ENCODE measurements at regions not wholly inside any gene's neighbourhood (a gene's known extent, or its start where the extent isn't known, plus 50 kb on each side); places are given as distances from the start of the nearest gene placed in this dataset.

DNA sequence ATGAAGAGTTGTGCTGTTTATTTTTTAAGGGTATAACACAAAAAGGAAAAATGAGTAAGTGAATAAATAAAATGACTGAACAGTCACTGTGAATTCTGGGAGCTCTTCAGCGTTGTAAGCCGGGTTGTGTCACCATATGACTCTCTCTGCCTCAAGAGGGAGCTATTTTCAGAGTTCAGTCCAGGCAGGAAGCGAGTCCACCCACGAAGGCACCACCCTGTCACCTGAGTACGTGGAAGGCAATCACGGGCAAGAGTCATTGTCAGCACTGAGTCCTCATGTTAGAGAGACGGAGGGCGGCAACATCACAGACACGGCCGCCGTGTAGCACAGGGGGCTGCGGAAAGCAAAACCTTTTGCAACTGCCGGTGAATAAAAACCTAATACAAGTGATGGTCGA is 227.6 kb downstream of the UTP18 start:
- peak; percentile 39 for DNase-seq (ENCODE audit: low spot score)

DNA sequence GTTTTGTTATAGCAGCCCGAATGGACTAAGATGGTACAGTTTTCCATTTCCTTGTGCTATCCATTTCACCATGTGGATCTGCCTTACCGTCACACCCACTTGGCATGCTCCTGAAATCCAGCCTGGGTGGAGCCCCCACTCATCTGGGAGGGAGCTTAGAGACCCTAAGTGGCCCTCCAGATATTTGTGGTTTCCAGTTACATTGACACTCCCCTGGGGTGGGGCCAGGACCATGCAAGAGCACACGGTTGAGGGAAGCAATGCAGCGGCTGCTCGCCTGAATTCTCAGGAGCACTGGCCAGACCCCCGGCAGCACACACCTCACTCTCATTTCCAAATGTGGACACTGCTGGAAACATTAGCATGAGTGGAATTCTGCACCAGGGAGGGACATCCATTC is 231.1 kb downstream of the UTP18 start:
- no peak for DNase-seq (ENCODE audit: low spot score)

- no peak for DNase-seq (ENCODE audit: low spot score)
These were observed 232.9 kb downstream of the UTP18 start for GRCh38 chr17:51493206-51493605.

GRCh38 chr17:51496378-51496777 is 236.0 kb downstream of the UTP18 start:
- no peak for DNase-seq (ENCODE audit: low spot score)

DNA sequence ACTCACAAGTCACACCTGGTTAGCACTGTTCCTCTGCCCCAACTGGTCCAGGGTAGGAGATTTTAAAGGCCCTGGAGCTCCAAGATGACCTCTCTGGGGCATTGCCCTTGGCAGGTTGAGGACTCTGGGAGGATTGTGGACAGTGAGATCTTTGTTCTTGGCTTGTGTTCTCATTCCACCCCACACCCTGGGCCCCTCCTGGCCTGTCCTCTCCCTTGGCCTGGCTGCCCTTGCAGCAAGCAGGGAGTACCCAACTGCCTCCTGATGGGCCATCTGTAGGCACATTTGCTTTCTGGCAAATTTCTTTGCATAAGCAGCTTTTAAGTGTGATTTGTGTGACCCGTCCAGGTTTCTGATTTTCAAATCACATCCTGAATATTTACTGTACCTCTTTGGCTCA is 239.6 kb downstream of the UTP18 start:
- DNase-seq (ENCODE audit: low spot score) = no peak

DNA sequence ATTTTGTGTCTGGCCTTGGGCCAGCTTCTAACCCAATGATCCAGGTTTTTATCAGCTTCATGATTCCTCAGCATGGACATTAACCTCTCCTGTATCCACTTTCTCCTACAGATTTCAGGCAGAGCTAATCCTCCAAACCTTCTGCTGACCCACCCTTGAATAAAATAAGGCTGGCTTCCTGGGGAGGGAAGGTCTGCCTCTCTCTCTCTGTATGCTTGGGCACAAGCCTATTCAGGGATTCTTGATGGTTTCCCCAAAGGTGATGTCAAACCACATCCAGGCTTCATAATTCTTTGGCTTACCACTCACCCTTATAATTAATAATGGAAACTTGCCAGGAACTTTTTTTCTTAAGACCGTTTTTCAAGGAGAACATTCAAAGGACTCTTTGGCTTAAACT is 240.1 kb downstream of the UTP18 start:
- no peak for DNase-seq (ENCODE audit: low spot score)

DNA sequence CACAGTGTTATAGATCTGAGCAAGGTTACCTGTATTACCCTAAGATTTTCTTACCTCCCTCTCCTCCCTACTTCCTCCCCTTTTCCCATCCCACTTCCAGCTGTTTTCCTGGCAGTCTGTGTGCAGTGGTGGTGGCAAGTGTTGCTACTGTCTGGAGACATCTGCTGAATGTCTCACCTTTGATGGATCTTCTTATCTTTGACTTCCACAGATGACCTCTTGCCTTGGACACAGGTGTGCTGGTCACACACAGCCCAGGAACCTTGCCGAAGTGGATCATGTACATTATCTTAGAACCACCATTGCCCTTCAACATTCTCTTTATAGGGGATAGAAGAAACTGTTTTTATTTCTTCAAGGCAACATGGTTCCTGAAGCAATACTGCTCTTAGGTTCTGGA is 245.1 kb downstream of the UTP18 start:
- DNase-seq (ENCODE audit: low spot score) = no peak

DNA sequence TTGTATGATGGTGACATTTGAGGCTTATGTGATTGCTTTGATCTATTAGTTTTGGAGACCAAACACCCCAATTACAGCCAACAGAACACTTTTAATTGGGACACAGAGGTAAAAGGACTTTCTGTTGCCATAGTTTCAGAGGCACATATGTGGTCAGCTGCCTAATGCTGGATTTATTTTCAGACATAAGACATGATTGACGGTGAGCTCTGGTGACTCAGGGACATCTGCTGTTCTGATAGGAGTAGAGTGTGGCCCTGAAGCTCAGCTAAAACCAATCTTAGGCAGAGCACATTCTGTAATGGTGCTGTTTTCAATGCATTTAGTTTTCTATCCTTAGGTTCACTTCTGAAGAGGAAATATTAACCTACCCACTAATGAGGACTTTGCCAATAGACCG is 247.1 kb downstream of the UTP18 start:
- DNase-seq (ENCODE audit: low spot score) = no peak

GRCh38 chr17:51508048-51508447 is 247.7 kb downstream of the UTP18 start:
- DNase-seq (ENCODE audit: low spot score) = peak; percentile 7

DNA sequence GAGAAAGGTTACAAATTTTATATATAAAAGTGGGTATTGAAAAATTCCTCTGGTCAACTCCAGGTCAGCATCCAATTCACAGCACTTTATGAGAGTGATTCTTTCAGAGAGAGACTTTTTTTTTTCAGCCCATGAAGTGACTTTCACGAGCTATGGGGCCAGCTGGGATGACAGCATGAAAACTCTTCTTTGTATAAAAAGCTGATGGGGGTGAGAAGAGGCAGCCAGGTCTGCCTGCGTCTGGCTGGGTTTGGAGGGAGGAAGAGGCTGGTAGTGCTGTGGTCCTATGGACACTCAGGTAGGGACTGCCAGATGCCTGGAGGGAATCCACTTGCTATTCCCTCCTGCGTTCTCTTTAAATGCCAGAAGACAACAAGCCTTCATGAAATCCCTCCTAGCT is 250.6 kb downstream of the UTP18 start:
- DNase-seq (ENCODE audit: low spot score) = no peak

GRCh38 chr17:51512220-51512907 is 252.0 kb downstream of the UTP18 start:
- no peak for DNase-seq (ENCODE audit: low spot score)

DNA sequence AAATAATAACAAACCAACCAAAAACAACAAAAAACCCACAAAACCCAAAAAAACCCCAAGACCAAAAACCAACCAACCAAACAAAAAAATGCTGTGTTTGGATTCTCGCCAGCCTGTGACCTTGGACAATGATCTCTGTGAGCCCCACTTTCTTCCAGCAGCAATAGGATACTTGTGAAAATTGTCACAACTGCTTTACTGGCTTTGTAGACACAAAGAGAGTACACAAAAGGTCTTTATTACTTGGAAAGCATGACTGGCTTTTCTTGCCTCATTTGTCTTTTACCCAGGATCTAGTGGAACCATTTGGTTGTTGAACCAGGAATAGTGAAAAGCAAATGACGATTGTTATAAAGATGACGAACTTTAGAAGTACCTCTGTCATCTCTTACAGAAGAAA is 256.6 kb downstream of the UTP18 start:
- DNase-seq (ENCODE audit: low spot score) = no peak

DNA sequence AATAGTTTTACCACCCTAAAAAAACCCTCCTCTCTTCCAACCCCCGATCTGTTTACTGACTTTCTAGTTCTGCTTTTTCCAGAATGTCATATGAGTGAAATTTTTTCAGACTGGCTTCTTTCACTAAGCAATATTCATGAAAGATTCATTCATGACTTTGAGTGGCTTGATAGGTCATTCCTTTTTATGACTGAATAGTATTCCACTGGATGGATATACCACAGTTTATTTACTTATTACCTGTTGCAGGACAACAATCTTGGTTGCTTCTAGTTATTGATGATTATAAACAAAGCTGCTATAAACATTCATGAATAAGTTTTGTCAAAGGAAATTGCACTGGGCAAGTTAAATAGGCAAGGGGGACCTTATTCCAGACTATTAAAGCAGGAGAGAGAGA is 264.2 kb downstream of the UTP18 start:
- DNase-seq (ENCODE audit: low spot score) = no peak

GRCh38 chr17:51526507-51526906 is 266.2 kb downstream of the UTP18 start:
- DNase-seq (ENCODE audit: low spot score) = no peak

DNA sequence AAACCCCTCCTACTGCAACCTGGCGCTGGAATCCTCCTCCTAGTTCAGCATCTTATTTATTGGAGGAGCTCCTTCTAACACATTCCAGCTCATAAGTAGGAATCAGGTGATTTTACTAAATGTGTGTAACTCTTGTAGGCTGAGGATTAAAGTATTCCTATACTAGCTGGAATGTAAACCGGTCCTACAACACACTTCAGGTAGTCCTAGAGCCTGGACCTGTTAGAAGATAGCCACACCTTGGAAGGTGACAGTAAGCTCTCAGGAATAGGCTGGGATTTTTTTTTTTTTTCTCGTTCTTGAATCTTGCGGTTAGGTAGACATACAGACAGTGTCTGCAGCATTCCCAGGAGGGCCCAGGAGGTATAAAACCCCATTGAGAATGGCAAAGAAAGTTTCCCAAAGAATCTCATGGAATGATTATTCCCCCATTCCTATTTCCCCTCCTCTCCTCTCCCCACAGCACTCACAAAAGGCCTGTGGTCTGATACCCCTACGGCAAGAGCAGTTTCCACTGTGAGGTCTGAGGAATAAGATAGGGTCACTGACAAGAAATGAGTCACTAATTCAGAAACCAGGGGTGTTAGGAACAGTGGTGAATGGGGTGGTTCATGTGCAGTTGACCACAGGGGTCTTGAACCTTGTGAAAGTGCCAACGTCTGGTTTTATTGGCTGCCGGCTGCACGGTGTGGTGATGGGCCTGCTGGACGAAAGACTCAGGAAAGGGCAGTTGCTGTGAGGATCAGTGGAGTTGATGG is 267.1 kb downstream of the UTP18 start:
- no peak for DNase-seq (ENCODE audit: low spot score)

- no peak for DNase-seq (ENCODE audit: low spot score)
These were observed 267.8 kb downstream of the UTP18 start for GRCh38 chr17:51528111-51528510.

DNA sequence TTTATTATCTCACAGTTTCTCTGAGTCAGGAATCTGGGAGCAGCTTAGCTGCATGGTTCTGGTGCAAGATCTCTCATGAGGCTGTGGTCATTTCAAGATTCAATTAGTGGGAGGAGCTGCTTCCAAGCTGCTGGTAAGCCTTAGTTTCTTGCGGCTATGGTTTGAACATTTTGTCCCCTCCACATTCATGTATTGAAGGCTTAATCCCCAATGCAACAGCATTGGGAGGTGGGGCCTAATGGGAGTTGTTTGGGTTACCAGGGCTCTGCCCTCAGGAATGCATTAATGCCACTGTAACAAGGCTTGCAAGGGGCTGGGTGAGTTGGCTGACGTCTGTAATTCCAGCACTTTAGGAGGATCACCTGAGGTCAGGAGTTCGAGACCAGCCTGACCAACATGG is 272.9 kb downstream of the UTP18 start:
- DNase-seq (ENCODE audit: low spot score) = no peak

DNA sequence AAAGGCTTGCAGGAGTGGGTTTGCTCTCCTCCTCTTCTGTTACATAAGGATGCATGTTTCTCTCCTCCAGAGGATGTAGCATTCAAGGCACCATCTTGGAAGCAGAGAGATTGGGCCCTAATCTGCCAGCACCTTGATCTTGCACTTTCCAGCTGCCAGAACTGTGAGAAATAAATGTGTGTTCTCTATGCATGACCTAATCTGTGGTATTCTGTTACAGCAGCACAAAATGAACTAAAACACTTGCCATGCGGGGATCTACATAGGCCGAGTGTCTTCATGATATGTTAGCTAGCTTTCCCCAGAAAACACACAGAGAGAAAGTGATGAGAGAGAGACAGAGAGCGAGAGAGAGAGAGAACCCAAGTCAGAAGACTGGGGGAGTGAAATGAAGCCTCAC is 273.5 kb downstream of the UTP18 start:
- DNase-seq (ENCODE audit: low spot score) = no peak

- DNase-seq (ENCODE audit: low spot score) = no peak
These were observed 276.3 kb downstream of the UTP18 start for GRCh38 chr17:51536627-51537026.

GRCh38 chr17:51537996-51538550 is 277.7 kb downstream of the UTP18 start:
- no peak for DNase-seq (ENCODE audit: low spot score)

- peak; percentile 26 for DNase-seq (ENCODE audit: low spot score)
These were observed 279.8 kb downstream of the UTP18 start for GRCh38 chr17:51540151-51540550.

GRCh38 chr17:51541215-51541614 is 280.9 kb downstream of the UTP18 start:
- no peak for DNase-seq (ENCODE audit: low spot score)

GRCh38 chr17:51546114-51546513 is 285.8 kb downstream of the UTP18 start:
- no peak for DNase-seq (ENCODE audit: low spot score)

Measured in HT-29 (cell line).